ENCODE measurements at regions not wholly inside any gene's neighbourhood (a gene's known extent, or its start where the extent isn't known, plus 50 kb on each side); places are given as distances from the start of the nearest gene placed in this dataset.

- no peak for TF ChIP-seq EZH2 (IDR thresholded peaks at IDR 0.05; ENCODE audit: borderline replicate concordance, low read depth, low read length, severe bottlenecking)
- TF ChIP-seq CTCF (IDR thresholded peaks at IDR 0.05; ENCODE audit: borderline replicate concordance, extremely low read depth, low read length, poor library complexity, severe bottlenecking): no peak
- no peak overlapping the region for H3K9ac ChIP-seq (ENCODE audit: low read depth, low read length)
- no peaks in the 10 kb centered on the region for H4K20me1 ChIP-seq (ENCODE audit: insufficient read depth, low read length)
- no peak overlapping the region for H3K4me2 ChIP-seq (ENCODE audit: insufficient read depth, low read length)
- no peak overlapping the region for H3K27ac ChIP-seq (ENCODE audit: low read length)
- DNase-seq (no peak), ATAC-seq (ENCODE audit: insufficient read depth, low read depth) (no peak)
- H3K79me2 ChIP-seq (ENCODE audit: insufficient read depth, low read length): no peaks in the 10 kb centered on the region
- no peaks in the 10 kb centered on the region for H3K4me1 ChIP-seq (ENCODE audit: insufficient read depth, low read length)
- no peak overlapping the region for H3K4me3 ChIP-seq (ENCODE audit: low read depth in 1 of 2, low read length in 2 of 2)
- no peaks in the 10 kb centered on the region for H3K36me3 ChIP-seq (ENCODE audit: insufficient read depth, low read length)
- H3K27me3 ChIP-seq (ENCODE audit: insufficient read depth, low read length, poor library complexity): no peaks in the 10 kb centered on the region
- H2AFZ ChIP-seq (ENCODE audit: low read depth, low read length): no peak overlapping the region
- no peaks in the 10 kb centered on the region for H3K9me3 ChIP-seq (ENCODE audit: insufficient read depth, low read length, severe bottlenecking)
Observed at GRCh38 chr14:104465482-104466390, 113.8 kb upstream of the C14orf180 start.

- no peak for TF ChIP-seq EZH2 (IDR thresholded peaks at IDR 0.05; ENCODE audit: borderline replicate concordance, low read depth, low read length, severe bottlenecking)
- no peak for TF ChIP-seq CTCF (IDR thresholded peaks at IDR 0.05; ENCODE audit: borderline replicate concordance, extremely low read depth, low read length, poor library complexity, severe bottlenecking)
- H4K20me1 ChIP-seq (ENCODE audit: insufficient read depth, low read length): no peaks in the 10 kb centered on the region
- H3K9ac ChIP-seq (ENCODE audit: low read depth, low read length): no peak overlapping the region
- H3K4me3 ChIP-seq (ENCODE audit: low read depth in 1 of 2, low read length in 2 of 2): no peak overlapping the region
- H3K36me3 ChIP-seq (ENCODE audit: insufficient read depth, low read length): no peaks in the 10 kb centered on the region
- ATAC-seq (ENCODE audit: insufficient read depth, low read depth): no peak
- DNase-seq: no peak
- H3K4me1 ChIP-seq (ENCODE audit: insufficient read depth, low read length): no peaks in the 10 kb centered on the region
- no peak overlapping the region for H3K27ac ChIP-seq (ENCODE audit: low read length)
- H3K9me3 ChIP-seq (ENCODE audit: insufficient read depth, low read length, severe bottlenecking): no peaks in the 10 kb centered on the region
- no peaks in the 10 kb centered on the region for H3K79me2 ChIP-seq (ENCODE audit: insufficient read depth, low read length)
- H2AFZ ChIP-seq (ENCODE audit: low read depth, low read length): no peak overlapping the region
- H3K4me2 ChIP-seq (ENCODE audit: insufficient read depth, low read length): no peak overlapping the region
- H3K27me3 ChIP-seq (ENCODE audit: insufficient read depth, low read length, poor library complexity): no peaks in the 10 kb centered on the region
Observed at GRCh38 chr14:104467236-104467635, 112.3 kb upstream of the C14orf180 start.

- no peaks in the 10 kb centered on the region for H3K9me3 ChIP-seq (ENCODE audit: insufficient read depth, low read length, severe bottlenecking)
- no peaks in the 10 kb centered on the region for H4K20me1 ChIP-seq (ENCODE audit: insufficient read depth, low read length)
- H3K4me3 ChIP-seq (ENCODE audit: low read depth in 1 of 2, low read length in 2 of 2): no peak overlapping the region
- H3K4me1 ChIP-seq (ENCODE audit: insufficient read depth, low read length): no peaks in the 10 kb centered on the region
- no peak for DNase-seq
- TF ChIP-seq EZH2 (IDR thresholded peaks at IDR 0.05; ENCODE audit: borderline replicate concordance, low read depth, low read length, severe bottlenecking) (no peak), CTCF (IDR thresholded peaks at IDR 0.05; ENCODE audit: borderline replicate concordance, extremely low read depth, low read length, poor library complexity, severe bottlenecking) (no peak)
- H3K4me2 ChIP-seq (ENCODE audit: insufficient read depth, low read length): no peak overlapping the region
- no peaks in the 10 kb centered on the region for H3K79me2 ChIP-seq (ENCODE audit: insufficient read depth, low read length)
- no peaks in the 10 kb centered on the region for H3K27me3 ChIP-seq (ENCODE audit: insufficient read depth, low read length, poor library complexity)
- ATAC-seq (ENCODE audit: insufficient read depth, low read depth): no peak
- no peaks in the 10 kb centered on the region for H3K36me3 ChIP-seq (ENCODE audit: insufficient read depth, low read length)
- H2AFZ ChIP-seq (ENCODE audit: low read depth, low read length): no peak overlapping the region
- no peak overlapping the region for H3K9ac ChIP-seq (ENCODE audit: low read depth, low read length)
- no peak overlapping the region for H3K27ac ChIP-seq (ENCODE audit: low read length)
Observed at GRCh38 chr14:104467641-104468040, 111.9 kb upstream of the C14orf180 start.
